SHP77 (cell line): ENCODE measurements at regions not wholly inside any gene's neighbourhood (a gene's known extent, or its start where the extent isn't known, plus 50 kb on each side); places are given as distances from the start of the nearest gene placed in this dataset.

Experiments
- DNase-seq, 2 experiments: peaks; one replicate each; lab custom pipeline; 2025; lab: John Stamatoyannopoulos, UW

DNA sequence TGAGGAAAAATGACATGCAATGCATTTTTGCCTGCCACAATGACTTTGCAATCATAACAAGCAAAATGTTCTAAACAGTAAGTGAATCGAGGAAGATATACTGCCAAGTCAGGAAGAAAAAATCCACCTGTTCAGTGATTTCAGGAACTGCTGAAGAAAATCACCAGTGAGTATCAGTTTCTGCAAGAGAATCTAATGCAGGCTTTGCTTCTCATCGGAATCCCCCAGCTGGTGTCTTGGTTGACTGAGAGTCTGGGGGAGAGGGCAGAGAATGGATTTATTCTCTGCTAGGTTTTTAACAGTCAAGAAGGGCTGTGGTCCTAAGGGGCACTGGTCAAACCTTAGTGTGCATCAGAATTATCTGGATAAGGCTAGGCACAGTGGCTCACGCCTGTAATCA lies 363.4 kb downstream of the CDH26 start:
- no peak for DNase-seq

DNA sequence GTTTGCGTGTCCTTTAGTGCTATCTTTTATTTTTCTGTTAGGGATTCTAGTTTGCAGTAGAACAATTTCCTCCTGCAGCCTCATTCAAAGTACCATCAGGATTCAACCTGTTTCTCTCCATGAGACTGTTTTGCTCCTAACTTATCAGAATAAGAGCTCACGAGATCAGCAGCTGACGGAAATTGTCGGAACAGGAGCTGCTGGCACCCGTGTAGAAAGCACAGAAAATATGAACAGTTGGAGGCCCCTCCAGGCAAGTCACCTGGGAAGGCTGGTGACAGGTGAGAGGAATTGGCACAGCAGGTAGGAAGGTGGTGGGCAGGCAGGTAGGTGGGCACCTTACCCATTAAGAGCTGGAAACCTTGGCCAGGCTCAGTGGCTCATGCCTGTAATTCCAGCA lies 368.6 kb downstream of the CDH26 start:
- DNase-seq: no peak

DNA sequence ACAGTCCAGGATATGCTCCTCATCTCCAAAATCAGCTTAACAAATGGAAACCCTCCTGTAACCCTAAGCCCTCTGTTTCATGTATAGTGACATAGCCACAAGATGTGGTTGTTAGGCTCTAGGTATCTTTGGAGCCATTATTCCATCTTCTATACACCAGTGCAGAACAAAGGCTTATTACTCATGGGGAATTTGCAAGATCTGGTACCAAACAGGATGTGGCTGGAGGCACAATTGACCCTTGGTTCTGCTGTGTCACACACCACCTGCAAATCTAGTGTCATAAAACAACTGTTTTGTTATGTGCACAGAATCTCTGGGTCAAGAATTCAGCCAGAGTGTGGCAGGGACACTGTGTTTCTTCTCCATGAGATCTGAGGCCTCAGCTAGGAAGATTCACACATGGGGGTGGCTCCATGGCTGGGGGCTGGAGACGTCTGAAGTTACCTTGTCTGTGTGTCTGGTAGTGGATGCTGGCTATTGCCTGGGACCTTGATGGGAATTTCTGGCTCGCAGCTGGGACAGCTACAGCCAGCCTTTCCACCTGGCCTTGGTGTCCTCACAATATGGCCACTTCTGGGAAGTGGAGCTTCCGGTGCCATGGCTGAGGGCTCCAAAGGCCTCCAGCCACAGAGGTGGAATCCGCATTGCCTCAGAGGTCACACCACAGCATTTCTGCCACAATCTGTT lies 369.9 kb downstream of the CDH26 start:
- DNase-seq: no peak

DNA sequence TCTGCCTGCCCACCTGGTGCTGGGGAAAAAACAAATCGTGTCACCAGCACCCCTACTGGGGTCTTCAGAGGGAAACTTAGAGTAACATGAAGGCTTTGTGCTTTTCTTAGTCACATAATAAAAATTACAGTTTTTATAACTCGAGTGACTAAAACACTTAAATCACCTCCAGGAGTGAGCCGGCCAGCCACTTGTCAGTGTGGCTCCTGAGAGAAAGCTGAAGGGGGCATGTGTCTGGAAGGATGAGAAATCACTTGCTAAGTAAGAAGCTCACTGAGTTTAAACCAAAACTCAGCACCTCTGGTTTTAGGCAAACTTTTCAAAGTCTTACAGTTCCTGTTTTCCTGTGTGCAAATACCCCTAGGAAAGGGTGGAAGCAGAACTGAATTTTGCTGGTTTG lies 372.2 kb downstream of the CDH26 start:
- no peak for DNase-seq

DNA sequence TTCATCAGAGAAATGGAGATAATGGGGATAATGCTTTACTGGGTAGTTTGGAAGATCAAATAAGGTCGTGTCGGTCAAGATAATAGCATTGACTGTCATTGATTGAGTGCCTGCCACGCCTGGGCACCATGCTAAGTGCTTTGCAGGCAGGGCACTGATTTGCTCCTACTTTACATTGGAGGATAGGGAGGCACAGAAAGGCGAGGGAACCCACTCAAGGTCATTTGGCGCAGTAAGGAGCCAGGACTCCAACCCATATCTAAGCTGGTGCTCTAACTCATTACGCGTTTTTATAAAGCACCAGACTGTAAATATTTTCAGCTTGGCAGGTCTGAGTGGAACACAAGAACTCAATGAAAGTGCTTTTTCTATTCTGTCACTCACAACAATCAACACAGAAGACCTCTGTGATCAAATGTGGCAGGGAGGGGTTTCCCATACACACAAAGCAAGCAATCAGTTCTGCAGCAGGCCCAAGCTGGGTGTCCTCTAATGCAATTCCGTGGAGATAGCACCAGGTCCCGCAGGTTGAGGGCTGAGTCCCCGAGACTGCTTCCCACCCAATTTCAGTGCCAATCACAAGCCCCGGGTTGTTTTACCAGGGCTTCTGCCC lies 373.6 kb downstream of the CDH26 start:
- no peak for DNase-seq

DNA sequence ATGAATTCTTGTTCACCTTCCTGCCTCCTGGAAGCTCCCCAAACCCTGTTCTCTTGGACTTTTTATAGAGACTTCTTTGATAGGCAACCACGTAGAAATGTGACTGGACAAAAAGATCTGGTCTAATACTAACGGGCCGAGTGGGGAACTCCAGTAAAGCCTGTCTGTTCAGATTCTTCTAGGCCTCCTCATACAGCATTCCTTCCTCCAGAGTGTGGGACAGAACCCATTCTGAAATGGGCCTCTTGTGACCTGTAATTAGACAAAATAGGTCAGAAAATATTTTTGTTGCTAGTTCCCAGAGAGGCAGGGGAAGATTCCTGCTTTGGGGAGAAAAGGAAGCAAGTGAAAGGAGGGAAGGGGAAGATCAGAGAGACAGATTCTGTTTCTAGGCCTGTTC lies 374.3 kb downstream of the CDH26 start:
- no peak for DNase-seq

DNA sequence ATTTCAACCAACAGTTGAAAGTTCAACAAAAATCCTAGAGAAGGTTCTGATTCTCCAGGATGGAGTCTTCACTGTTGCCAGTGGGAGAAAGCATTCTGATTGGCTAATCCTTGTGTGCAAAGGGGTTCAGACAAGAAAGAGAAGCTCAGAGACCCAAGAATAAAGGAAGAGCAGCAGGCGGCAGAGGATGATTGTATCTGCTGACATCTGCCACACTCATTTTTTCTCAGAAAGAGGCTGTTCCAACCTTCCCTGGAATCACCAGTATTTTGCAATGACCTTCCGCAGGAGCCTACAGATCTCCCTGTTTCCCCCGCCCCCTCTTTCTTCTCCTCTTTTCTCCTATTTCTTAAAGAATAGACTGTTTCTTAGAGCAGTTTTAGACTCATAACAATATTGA lies 376.7 kb downstream of the CDH26 start:
- no peak for DNase-seq

DNA sequence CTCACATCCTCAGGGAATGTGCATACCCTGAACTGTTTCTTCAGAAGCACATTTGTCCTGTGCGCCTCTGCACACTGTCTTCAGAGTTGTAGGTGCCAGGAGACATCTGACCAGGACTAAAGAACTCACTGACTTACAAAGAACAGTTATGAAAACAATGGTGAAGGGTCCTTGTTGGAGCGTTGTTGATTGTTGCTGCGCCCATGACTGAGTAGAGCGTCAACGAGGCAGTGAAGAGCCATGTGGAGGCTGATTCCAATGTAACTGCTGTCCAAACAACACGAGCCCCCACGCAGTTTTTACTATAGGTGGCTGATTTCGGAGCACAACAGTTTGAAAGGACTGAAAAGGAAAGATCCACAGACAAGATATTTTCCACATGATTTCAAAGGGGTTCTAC lies 380.3 kb downstream of the CDH26 start:
- DNase-seq: no peak

DNA sequence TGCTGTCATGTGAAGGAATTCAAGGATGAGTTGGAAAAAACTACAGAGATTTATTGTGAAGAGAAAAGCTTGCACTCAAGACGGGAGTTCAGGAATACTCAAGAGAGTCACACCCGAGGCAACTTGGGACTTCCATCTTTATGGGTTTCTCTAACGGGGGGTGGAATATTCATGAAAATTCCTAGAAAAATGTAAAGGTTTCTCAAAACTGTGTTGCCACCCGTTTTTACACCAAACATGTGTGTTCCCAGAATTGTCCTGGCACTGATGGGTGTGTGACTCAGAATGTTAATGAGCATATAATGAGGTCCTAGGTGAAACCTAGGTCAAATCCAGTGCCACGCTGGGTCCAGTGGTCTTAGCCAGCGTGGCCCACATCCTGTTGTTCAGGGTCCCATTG lies 381.5 kb downstream of the CDH26 start:
- no peak for DNase-seq

DNA sequence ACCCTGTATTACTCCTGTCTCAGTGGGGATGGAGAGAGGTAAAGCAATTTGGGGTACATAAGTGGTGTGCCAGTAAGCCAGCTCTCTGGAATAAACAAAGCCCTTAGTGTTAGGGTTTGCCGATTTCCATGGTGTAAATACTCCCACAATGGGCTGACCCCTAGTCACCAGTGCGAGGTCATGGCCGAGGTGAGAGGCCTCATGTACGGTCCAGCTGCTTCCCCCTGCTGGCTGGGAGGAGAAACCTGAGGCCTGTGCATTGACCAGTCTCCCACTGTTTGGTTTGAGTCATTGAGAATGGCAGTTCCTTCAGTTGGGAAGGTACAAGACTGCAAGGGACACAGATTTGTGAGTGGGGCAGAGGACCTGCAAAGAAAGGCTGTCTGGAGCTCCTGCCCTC lies 382.0 kb downstream of the CDH26 start:
- DNase-seq: no peak

DNA sequence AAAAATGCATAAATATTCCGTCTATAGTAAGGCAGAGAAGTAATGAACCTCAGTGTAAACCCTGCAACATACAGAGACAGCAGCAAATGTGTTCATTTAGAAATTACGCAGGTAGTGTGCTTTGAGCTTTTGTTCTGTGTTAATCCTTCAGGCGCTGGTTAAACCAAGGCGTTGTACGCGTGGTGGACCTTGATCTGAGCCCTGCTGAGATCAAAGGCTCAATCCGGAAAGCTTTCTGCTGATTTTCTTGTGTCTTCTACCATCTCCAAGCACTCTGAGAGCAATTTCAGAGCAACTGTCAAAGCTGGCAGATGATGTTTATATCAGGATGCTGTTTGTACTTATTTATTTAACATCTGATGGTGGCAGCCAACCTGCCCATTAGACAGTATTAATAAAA lies 382.8 kb downstream of the CDH26 start:
- no peak for DNase-seq

DNA sequence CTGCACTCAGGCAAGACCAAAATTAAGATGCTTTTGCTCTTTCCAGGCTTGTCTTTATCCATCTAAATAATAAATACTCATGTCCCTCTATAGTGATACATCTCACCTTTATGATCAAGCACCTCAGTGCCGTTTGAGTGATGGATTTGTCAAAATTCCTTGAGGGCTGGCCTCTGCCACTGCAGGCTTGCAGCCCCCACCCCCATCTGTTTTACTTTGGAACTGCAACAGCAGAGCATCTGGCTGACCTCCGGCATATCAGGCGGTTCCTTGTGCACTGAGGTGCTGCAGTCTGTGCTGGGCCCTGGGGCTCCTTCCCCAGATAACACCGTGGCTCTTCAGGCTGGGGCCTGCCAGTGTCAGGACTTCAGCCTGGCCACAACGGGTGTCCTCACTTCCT lies 386.9 kb downstream of the CDH26 start:
- DNase-seq: no peak

DNA sequence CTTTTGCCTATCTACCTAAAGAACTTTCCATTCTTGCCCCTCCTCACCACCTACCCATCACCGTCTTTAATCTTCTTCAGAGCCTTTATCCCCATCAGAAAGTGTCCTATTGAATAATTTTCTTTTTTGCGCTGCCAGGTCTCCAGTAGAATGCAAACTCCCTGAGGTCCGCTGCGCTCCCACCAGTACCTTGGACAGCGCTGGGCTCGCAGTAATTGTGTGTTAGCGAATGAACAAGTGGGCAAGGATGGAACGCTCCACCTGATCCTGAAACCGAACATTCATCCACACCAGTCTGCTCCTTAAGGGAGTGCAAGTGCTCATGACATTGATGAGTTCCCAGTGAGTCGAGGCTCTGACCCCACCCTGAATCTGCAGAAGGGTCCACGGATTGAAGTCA lies 391.2 kb downstream of the CDH26 start:
- DNase-seq: no peak

DNA sequence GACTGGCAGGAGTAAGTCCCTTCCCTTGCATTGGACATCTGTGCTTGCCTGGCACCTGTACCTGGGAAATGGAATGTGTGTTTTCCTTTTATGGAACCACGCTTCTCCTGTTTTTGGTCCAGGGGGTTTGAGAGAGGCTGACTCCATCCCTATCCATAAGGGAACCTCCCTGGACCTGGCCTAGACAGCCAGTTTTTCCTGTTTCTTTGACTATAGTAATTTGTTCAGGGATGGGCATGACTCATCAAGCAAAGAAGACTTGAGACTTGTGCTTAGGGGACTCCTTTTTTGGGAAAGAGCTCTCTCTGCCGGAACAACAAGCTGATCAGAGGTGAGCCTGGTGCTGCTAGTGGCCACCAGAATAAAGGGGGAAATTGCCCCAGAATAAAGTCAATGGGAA lies 393.8 kb downstream of the CDH26 start:
- DNase-seq: no peak

DNA sequence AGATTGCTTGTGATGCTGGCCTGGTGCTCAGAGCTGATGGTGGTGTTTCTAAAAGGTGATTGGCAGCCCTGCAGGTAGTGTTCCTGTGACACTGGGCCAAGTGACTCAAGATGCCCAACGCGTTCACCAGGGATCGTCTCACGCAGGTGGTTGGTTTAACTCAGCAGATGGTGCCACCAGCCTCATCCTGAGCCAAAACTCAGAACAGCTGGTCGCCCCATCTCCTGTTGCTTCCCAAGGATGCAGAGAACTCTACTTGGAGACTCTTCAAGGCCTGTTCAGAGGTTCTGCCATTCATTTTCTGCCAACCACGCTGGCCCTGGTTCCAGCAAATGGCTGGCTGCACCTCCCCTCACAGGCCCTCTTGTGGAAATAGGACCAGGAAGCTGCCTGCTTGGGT lies 394.4 kb downstream of the CDH26 start:
- no peak for DNase-seq

DNA sequence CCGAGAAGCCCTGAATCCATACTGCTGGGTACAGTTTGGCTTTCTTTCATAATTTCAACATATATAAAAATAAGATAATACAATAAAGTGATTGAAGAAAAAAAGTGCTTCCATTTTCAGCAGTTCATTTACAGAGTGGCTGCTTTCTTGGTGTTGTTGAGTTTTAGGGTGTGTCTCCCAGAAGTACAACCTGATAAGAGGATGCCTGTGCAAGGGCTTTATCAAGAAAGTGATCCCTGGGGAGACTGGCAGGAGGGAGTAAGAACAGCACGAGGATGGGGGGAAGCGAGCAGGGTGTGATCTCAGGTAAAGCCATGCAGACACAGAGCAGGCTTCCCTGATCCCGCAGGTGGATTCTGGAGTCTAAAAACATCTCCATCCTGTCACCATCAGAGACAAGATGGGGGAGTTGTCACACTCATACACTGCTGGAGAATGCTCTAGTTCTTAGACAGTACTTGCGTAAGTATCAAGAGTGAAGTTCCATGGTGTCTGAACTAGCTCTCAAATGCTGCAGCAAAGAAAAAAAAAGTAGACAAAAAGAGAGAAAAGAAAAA lies 395.9 kb downstream of the CDH26 start:
- DNase-seq: no peak

DNA sequence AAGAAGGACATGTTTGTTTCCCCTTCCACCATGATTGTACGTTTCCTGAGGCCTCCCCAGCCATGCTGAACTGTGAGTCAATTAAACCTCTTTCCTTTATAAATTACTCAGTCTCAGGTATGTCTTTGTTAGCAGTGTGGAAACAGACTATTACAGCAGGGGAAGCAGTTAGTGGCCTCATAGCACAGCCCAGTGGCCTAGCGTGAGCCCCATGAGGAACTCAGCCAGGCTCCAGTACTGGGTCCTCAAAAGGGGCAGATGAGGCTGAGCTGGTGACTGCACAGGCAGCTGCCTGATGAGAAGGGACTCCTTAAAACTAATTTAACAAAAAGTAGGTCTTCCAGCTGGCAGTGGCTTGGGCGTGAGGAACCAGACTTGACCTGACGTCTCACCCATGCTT lies 399.9 kb downstream of the CDH26 start:
- no peak for DNase-seq

DNA sequence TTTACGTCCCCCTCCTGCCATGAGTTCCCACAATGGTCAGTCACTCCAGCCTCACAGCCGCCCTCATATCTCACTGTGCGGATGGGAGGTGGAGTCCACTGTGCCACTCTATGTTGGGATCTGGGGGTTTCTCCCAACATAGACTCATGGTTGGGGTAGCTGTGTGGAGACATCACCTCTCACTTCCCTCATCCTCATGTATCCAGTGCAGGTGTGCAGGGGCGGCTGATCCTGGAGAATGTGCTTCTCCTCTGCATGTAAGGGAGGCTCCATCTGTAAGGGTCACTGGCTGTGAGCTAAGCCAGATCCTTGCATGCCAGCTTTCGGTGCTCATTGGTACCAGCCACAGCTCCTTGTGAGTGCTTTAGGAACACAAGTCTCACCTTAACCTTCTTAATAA lies 400.8 kb downstream of the CDH26 start:
- DNase-seq: no peak

DNA sequence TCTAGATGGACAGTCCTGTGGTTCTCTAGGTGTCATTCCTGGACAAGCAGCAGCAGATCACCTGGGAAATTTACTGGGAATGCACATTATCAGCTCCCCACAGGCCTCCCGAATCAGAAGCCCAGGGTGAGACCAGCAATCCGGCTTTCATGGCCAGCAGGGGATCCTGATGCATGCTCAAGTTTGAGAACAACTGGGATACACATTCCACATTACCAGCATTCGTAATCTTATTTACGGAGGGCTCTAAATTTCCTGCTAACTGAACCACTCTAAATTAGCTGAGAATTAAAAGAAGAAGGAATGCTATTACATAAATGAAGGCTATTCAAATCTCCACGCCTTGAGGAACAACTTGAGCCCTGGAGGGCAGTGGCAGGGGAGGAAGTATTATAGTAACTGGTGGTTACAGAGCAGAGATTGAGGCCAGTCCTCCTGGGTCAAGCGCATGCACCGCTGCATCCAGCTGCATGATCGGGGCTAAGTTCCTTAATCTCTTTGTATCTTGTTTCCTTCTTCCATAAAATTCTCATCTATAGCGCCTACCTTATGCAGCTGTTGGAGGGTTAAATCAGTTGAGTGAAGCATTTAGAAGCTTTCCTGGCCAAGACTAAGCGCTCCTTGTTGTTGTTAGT lies 403.7 kb downstream of the CDH26 start:
- DNase-seq: no peak

DNA sequence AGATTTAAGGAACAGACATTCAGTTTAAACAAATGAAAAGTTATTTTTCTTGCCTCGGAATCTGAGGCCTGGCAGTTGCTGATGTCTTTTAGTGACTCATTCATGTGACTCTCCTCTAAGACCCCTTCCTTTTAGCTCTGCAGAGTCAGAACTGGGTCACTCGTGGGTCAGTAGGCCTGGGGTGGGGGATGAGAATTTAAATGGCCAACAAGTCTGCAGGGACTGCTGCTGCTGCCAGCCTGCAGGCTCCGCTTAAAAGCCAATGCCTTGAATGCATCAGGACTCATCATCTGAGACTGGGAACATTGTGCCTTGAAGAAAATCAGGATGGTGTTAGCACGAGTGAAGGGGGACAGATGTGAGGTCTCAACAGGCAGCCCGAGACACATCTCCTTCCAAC lies 404.3 kb downstream of the CDH26 start:
- DNase-seq: no peak

DNA sequence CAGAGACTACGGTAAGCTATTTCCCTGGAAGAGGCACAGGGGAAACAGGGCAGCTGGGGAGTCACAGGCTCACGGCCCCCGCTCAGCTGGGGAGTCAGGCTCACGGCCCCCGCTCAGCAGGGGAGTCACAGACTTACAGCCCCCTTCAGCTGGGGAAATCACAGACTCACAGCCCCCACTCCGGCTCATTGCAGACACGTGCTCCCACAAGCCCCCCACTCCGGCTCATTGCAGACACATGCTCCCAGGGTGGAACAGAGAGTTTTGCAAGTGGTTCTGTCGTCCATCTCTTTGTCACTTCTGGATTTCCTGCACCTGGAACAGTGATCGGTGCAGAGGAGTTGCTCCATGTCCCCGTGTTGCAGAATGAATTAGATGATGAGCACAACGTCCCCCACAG lies 405.5 kb downstream of the CDH26 start:
- DNase-seq: no peak

DNA sequence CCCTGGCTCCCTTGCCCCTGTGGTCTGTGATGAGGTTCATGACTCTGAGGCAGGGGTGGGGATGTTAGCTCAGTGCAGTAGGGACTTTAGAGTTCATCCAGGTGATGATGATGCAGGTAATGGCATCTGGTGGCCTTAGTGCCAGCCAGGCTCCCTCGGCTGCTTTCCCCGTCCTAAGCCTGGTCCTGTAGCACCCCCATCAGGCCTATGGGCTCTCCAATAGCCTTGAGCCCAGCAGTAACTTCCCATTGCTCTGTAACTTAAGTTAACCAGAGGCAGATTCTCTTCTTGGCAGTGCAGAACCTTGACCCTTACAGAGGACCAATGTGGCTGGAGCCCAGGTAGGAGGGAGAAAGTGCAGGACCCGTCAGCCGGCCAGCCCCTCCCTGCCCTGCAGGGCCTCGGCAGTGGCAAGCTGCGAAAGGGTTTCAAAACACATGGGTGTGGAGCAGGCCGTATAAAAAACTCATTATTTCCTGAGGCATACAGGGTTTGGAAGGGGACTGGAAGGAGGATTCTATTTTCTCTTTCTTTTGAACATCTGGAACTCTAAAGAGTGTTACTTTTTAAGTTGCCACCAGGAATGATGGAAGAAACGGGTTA lies 406.9 kb downstream of the CDH26 start:
- no peak for DNase-seq

DNA sequence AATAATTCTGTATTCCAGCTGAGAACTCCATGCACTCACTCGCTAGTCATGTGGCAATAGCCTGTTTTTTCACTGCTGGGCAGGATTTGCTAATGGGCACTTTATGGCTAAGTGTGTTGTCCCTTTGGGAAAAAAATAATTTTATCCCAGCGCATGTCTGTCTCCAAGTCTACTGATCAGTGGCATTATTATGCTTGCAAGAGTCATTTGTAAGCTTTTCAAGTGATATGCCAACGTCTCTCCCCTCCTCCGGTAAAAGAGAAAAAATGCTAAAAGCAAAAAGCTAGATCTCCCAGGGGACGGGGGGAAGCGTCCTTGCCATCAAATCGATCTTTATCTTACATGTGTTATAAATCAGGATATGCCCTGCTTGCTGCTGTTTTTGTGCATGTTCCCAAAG lies 407.7 kb downstream of the CDH26 start:
- no peak for DNase-seq
